ENCODE measurements at regions not wholly inside any gene's neighbourhood (a gene's known extent, or its start where the extent isn't known, plus 50 kb on each side); places are given as distances from the start of the nearest gene placed in this dataset.

DNA sequence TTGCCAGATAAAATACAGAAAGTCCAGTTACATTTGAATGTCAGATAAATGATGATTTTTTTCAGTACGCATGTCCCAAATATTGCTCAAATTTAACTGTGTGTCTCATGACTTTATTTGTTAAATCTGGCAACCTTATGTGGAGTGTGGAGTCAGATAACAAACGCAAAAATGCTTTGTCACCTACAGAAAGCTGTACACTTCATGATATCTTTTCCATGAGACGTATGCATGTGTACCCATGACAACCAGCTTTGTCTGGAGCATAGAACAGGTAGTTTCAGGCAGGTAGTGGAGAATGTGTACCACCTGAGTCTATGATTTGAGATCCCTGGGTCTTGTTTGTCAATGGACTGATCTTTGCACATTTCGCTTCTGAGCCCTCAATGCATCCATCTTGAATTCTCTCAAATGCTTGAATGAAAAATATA is 105.5 kb upstream of the CPEB4 start (continued):
- TF ChIP-seq ZNF354B (CRISPR knock-in tag; IDR thresholded peaks at IDR 0.05) (peak; percentile 49; the same call in 1 of the 2 replicates), CEBPG (CRISPR knock-in tag; IDR thresholded peaks at IDR 0.05) (no peak), CEBPG (tag; conservative IDR thresholded peaks at IDR 0.05 in 1 of 2, IDR thresholded peaks at IDR 0.05 in 1 of 2) (0 out of 4 replicates have a peak, but pooled peaks of 1 of the 2 experiments have one; percentile 29), ZNF12 (CRISPR knock-in tag; IDR thresholded peaks at IDR 0.05) (no peak), ZNF184 (CRISPR knock-in tag; IDR thresholded peaks at IDR 0.05) (no peak), NFE2L1 (tag; IDR thresholded peaks at IDR 0.05; ENCODE audit: borderline replicate concordance, low read depth) (peak; percentile 56; the same call in 1 of the 2 replicates), GABPB1 (CRISPR knock-in tag; IDR thresholded peaks at IDR 0.05) (no peak), ZNF644 (tag; IDR thresholded peaks at IDR 0.05; ENCODE audit: low read depth) (peak; percentile 88), IRF2 (CRISPR knock-in tag; IDR thresholded peaks at IDR 0.05) (no peak), CREBBP (IDR thresholded peaks at IDR 0.05; ENCODE audit: low read depth, low read length) (no peak), SMARCB1 (IDR thresholded peaks at IDR 0.05; ENCODE audit: insufficient read length, low read depth) (peak; percentile 95), JUND (IDR thresholded peaks at IDR 0.05; ENCODE audit: borderline replicate concordance, low read depth, low read length) (peak; percentile 78; the same call in 1 of the 2 replicates), JUND (tag; IDR thresholded peaks at IDR 0.05; ENCODE audit: borderline replicate concordance, low read depth, low read length) (no peak; the same call in 2 of the 3 replicates), TOE1 (IDR thresholded peaks at IDR 0.05; ENCODE audit: borderline replicate concordance) (peak; percentile 53; the same call in 1 of the 2 replicates), TOE1 (CRISPR knock-in tag; IDR thresholded peaks at IDR 0.05; ENCODE audit: borderline replicate concordance, low read depth) (no peak), SIN3B (IDR thresholded peaks at IDR 0.05; ENCODE audit: low read depth) (no peak), NFIX (CRISPR knock-in tag; IDR thresholded peaks at IDR 0.05; ENCODE audit: low read depth) (no peak), HNRNPH1 (optimal IDR thresholded peaks at IDR 0.05; ENCODE audit: low read depth, low read length) (no peak)
- TF ChIP-seq, protein P1, sequence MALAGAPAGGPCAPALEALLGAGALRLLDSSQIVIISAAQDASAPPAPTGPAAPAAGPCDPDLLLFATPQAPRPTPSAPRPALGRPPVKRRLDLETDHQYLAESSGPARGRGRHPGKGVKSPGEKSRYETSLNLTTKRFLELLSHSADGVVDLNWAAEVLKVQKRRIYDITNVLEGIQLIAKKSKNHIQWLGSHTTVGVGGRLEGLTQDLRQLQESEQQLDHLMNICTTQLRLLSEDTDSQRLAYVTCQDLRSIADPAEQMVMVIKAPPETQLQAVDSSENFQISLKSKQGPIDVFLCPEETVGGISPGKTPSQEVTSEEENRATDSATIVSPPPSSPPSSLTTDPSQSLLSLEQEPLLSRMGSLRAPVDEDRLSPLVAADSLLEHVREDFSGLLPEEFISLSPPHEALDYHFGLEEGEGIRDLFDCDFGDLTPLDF (CRISPR knock-in tag; IDR thresholded peaks at IDR 0.05), result no peak
- TF ChIP-seq, protein P2, sequence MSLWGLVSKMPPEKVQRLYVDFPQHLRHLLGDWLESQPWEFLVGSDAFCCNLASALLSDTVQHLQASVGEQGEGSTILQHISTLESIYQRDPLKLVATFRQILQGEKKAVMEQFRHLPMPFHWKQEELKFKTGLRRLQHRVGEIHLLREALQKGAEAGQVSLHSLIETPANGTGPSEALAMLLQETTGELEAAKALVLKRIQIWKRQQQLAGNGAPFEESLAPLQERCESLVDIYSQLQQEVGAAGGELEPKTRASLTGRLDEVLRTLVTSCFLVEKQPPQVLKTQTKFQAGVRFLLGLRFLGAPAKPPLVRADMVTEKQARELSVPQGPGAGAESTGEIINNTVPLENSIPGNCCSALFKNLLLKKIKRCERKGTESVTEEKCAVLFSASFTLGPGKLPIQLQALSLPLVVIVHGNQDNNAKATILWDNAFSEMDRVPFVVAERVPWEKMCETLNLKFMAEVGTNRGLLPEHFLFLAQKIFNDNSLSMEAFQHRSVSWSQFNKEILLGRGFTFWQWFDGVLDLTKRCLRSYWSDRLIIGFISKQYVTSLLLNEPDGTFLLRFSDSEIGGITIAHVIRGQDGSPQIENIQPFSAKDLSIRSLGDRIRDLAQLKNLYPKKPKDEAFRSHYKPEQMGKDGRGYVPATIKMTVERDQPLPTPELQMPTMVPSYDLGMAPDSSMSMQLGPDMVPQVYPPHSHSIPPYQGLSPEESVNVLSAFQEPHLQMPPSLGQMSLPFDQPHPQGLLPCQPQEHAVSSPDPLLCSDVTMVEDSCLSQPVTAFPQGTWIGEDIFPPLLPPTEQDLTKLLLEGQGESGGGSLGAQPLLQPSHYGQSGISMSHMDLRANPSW (CRISPR knock-in tag; IDR thresholded peaks at IDR 0.05), result 0 out of 2 replicates have a peak, but pooled peaks have one; percentile 51
- TF ChIP-seq, protein P3, sequence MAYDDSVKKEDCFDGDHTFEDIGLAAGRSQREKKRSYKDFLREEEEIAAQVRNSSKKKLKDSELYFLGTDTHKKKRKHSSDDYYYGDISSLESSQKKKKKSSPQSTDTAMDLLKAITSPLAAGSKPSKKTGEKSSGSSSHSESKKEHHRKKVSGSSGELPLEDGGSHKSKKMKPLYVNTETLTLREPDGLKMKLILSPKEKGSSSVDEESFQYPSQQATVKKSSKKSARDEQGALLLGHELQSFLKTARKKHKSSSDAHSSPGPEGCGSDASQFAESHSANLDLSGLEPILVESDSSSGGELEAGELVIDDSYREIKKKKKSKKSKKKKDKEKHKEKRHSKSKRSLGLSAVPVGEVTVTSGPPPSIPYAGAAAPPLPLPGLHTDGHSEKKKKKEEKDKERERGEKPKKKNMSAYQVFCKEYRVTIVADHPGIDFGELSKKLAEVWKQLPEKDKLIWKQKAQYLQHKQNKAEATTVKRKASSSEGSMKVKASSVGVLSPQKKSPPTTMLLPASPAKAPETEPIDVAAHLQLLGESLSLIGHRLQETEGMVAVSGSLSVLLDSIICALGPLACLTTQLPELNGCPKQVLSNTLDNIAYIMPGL (CRISPR knock-in tag; IDR thresholded peaks at IDR 0.05), result no peak
- TF ChIP-seq, protein P4, sequence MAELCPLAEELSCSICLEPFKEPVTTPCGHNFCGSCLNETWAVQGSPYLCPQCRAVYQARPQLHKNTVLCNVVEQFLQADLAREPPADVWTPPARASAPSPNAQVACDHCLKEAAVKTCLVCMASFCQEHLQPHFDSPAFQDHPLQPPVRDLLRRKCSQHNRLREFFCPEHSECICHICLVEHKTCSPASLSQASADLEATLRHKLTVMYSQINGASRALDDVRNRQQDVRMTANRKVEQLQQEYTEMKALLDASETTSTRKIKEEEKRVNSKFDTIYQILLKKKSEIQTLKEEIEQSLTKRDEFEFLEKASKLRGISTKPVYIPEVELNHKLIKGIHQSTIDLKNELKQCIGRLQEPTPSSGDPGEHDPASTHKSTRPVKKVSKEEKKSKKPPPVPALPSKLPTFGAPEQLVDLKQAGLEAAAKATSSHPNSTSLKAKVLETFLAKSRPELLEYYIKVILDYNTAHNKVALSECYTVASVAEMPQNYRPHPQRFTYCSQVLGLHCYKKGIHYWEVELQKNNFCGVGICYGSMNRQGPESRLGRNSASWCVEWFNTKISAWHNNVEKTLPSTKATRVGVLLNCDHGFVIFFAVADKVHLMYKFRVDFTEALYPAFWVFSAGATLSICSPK (IDR thresholded peaks at IDR 0.05; ENCODE audit: borderline replicate concordance), result no peak

Data from K562 (cell line).